IMR-90 (cell line): ENCODE measurements at regions not wholly inside any gene's neighbourhood (a gene's known extent, or its start where the extent isn't known, plus 50 kb on each side); places are given as distances from the start of the nearest gene placed in this dataset.

Experiments
- ATAC-seq: fragments of 200-7000 bp; cut with Tn5 transposase; 2 replicates; pipeline ENCODE4 v1.9.1; 2020; ENCODE audit warnings: low read depth, mild to moderate bottlenecking, moderate library complexity
- BruUV-seq: library from RNA; stranded (reverse); fragments of 400-500 nt; replicated peaks from 2 replicates; lab custom pipeline; 2021; lab: Mats Ljungman, UMichigan
- CTCF ChIA-PET: fragments of 300-600 bp; formaldehyde crosslinking; extraction: SDS; loops from one replicate; lab custom pipeline; 2021; ENCODE audit warnings: antibody characterized with exemption; lab: Yijun Ruan, JAX
- POLR2A ChIA-PET: fragments of 300-600 bp; sonication (Branson Sonifier 250); formaldehyde crosslinking; loops from one replicate; lab custom pipeline; 2022; ENCODE audit warnings: antibody characterized with exemption; ENCODE audit not compliant: unreplicated experiment; lab: Charles Lee
- DNase-seq: peaks from one replicate; pipeline ENCODE4 v3.0.0; 2013
- H2AFZ ChIP-seq: replicated peaks from 2 replicates; pipeline ENCODE3; 2013; ENCODE audit warnings: low read length, mild to moderate bottlenecking; ENCODE audit not compliant: poor library complexity
- H2AK5ac ChIP-seq: 2 replicates; pipeline ENCODE4 v1.6.1; 2013; ENCODE audit warnings: low read depth, low read length, inconsistent platforms
- H2AK9ac ChIP-seq: replicated peaks from 2 replicates; pipeline ENCODE3; 2013; ENCODE audit warnings: mild to moderate bottlenecking, low read depth, low read length, moderate library complexity; ENCODE audit not compliant: poor library complexity
- H2BK120ac ChIP-seq: 2 replicates; pipeline ENCODE4 v1.6.1; 2013; ENCODE audit warnings: low read depth, low read length, inconsistent platforms
- H2BK15ac ChIP-seq: 3 replicates; pipeline ENCODE4 v1.6.1; 2013; ENCODE audit warnings: low read depth, low read length, inconsistent platforms
- H2BK20ac ChIP-seq: 2 replicates; pipeline ENCODE4 v1.6.1; 2013; ENCODE audit warnings: low read depth, mild to moderate bottlenecking, inconsistent platforms, low read length, moderate library complexity
- H2BK5ac ChIP-seq: 2 replicates; pipeline ENCODE4 v1.6.1; 2013; ENCODE audit warnings: mild to moderate bottlenecking, low read depth, low read length, inconsistent platforms; ENCODE audit not compliant: poor library complexity, severe bottlenecking
- H3K14ac ChIP-seq: replicated peaks from 2 replicates; pipeline ENCODE4 v1.6.1; 2013; ENCODE audit warnings: low read depth, low read length, inconsistent platforms
- H3K18ac ChIP-seq: 2 replicates; pipeline ENCODE4 v1.6.1; 2013; ENCODE audit warnings: low read depth, low read length, control low read depth
- H3K23ac ChIP-seq: 2 replicates; pipeline ENCODE4 v1.6.1; 2013; ENCODE audit warnings: low read depth, low read length, inconsistent platforms
- H3K27ac ChIP-seq: 2 replicates; pipeline ENCODE4 v1.5.1; 2013; ENCODE audit warnings: mild to moderate bottlenecking, control low read depth, low read length; ENCODE audit not compliant: insufficient read depth
- H3K27me3 ChIP-seq: 2 replicates; pipeline ENCODE4 v1.6.1; 2013; ENCODE audit warnings: low read length; ENCODE audit not compliant: control insufficient read depth, insufficient read depth
- H3K36me3 ChIP-seq: 2 replicates; pipeline ENCODE4 v1.6.1; 2013; ENCODE audit warnings: low read length, mixed read lengths; ENCODE audit not compliant: control insufficient read depth, insufficient read depth
- H3K4ac ChIP-seq: 2 replicates; pipeline ENCODE4 v1.6.1; 2013; ENCODE audit warnings: low read depth, low read length, inconsistent platforms
- H3K4me1 ChIP-seq: 2 replicates; pipeline ENCODE4 v1.6.1; 2013; ENCODE audit warnings: low read length, mixed read lengths; ENCODE audit not compliant: control insufficient read depth, insufficient read depth
- H3K4me2 ChIP-seq: 2 replicates; pipeline ENCODE4 v1.6.1; 2013; ENCODE audit warnings: low read depth, mild to moderate bottlenecking, control low read depth, low read length, moderate library complexity
- H3K4me3 ChIP-seq: 2 replicates; pipeline ENCODE4 v1.5.1; 2013; ENCODE audit warnings: low read depth, mild to moderate bottlenecking, control low read depth, low read length, moderate library complexity; ENCODE audit not compliant: insufficient read depth
- H3K56ac ChIP-seq: 2 replicates; pipeline ENCODE4 v1.6.1; 2013; ENCODE audit warnings: low read length, inconsistent platforms; ENCODE audit not compliant: insufficient read depth; ENCODE audit errors: extremely low read depth
- H3K79me1 ChIP-seq, 2 experiments: 2 replicates each; pipeline ENCODE4 v1.6.1; 2013; ENCODE audit warnings: low read length in 2 of 2, inconsistent platforms in 1 of 2, low read depth in 1 of 2
- H3K9ac ChIP-seq: 2 replicates; pipeline ENCODE4 v1.6.1; 2013; ENCODE audit warnings: low read depth, low read length, control low read depth
- H3K9me1 ChIP-seq: 2 replicates; pipeline ENCODE4 v1.6.1; 2013; ENCODE audit warnings: low read length, inconsistent platforms; ENCODE audit not compliant: insufficient read depth
- H3K9me3 ChIP-seq: 2 replicates; pipeline ENCODE4 v1.6.1; 2013; ENCODE audit warnings: low read length; ENCODE audit not compliant: control insufficient read depth, insufficient read depth
- H4K20me1 ChIP-seq: 2 replicates; pipeline ENCODE4 v1.6.1; 2013; ENCODE audit warnings: low read length, inconsistent platforms; ENCODE audit not compliant: insufficient read depth
- H4K5ac ChIP-seq: 2 replicates; pipeline ENCODE4 v1.6.1; 2013; ENCODE audit warnings: mild to moderate bottlenecking, low read depth, low read length, control low read depth
- H4K8ac ChIP-seq, 2 experiments: 2 replicates each; pipeline ENCODE4 v1.6.1; 2013; ENCODE audit warnings: low read depth in 2 of 2, low read length in 2 of 2, control low read depth in 1 of 2, inconsistent platforms in 1 of 2
- H4K91ac ChIP-seq: 2 replicates; pipeline ENCODE4 v1.6.1; 2013; ENCODE audit warnings: low read depth, low read length, inconsistent platforms; ENCODE audit not compliant: insufficient read depth
- BHLHE40 ChIP-seq: fragments of 150-350 bp; IDR thresholded peaks from 2 replicates; pipeline ENCODE4 v1.6.1; 2016; ENCODE audit warnings: mild to moderate bottlenecking, low read depth, low read length
- CEBPB ChIP-seq: IDR thresholded peaks from 2 replicates; pipeline ENCODE4 v1.6.1; 2012; ENCODE audit warnings: low read depth, low read length, improper control_type of control experiment
- CHD1 ChIP-seq: IDR thresholded peaks from 2 replicates; pipeline ENCODE4 v1.6.1; 2012; ENCODE audit warnings: low read depth, low read length, improper control_type of control experiment
- FOS ChIP-seq: fragments of 150-350 bp; IDR thresholded peaks from 2 replicates; pipeline ENCODE4 v1.6.1; 2016; ENCODE audit warnings: low read depth, low read length
- MAFK ChIP-seq: IDR thresholded peaks from 2 replicates; pipeline ENCODE4 v1.6.1; 2012; ENCODE audit warnings: low read depth, low read length, improper control_type of control experiment
- MAZ ChIP-seq: IDR thresholded peaks from 2 replicates; pipeline ENCODE4 v1.6.1; 2012; ENCODE audit warnings: low read depth, mild to moderate bottlenecking, low read length, improper control_type of control experiment, moderate library complexity, borderline replicate concordance
- MXI1 ChIP-seq: IDR thresholded peaks from 2 replicates; pipeline ENCODE4 v1.6.1; 2012; ENCODE audit warnings: low read depth, mild to moderate bottlenecking, low read length, moderate library complexity, borderline replicate concordance
- NFE2L2 ChIP-seq: fragments of 150-350 bp; IDR thresholded peaks from 2 replicates; pipeline ENCODE4 v1.6.1; 2016; ENCODE audit warnings: low read depth, mild to moderate bottlenecking, low read length
- POLR2A ChIP-seq: IDR thresholded peaks from 2 replicates; pipeline ENCODE4 v1.6.1; 2012; ENCODE audit warnings: mild to moderate bottlenecking, low read depth, low read length
- RAD21 ChIP-seq: IDR thresholded peaks from 2 replicates; pipeline ENCODE4 v1.6.1; 2012; ENCODE audit warnings: low read length, improper control_type of control experiment
- RCOR1 ChIP-seq: IDR thresholded peaks from 2 replicates; pipeline ENCODE4 v1.6.1; 2012; ENCODE audit warnings: mild to moderate bottlenecking, low read length, improper control_type of control experiment; ENCODE audit not compliant: insufficient replicate concordance
- RFX5 ChIP-seq: IDR thresholded peaks from 2 replicates; pipeline ENCODE4 v1.8.0; 2012; ENCODE audit warnings: low read depth, mild to moderate bottlenecking, low read length, moderate library complexity
- SMC3 ChIP-seq: fragments of 150-350 bp; IDR thresholded peaks from 2 replicates; pipeline ENCODE4 v1.6.1; 2016; ENCODE audit warnings: low read depth, mild to moderate bottlenecking, antibody characterized with exemption, low read length, moderate library complexity
- WGBS, 2 experiments: methylation state at CpG; one replicate each; pipeline versions ENCODE4 v1.1.5 to v1.1.7; 2013; ENCODE audit warnings: missing lambda C conversion rate in 2 of 2; ENCODE audit not compliant: insufficient read length in 1 of 2; ENCODE audit errors: extremely low coverage in 2 of 2; 5-methylcytosine and 5-hydroxymethylcytosine counted together
- dilution Hi-C: fragments of 300-500 bp; cut with HindIII; formaldehyde crosslinking; loops from one replicate; pipeline ENCODE4 v1.14.3; 2018; ENCODE audit warnings: low sequenced_read_pairs; ENCODE audit not compliant: unreplicated experiment
- in situ Hi-C: fragments of 300-500 bp; cut with MboI; formaldehyde crosslinking; loops from 3 replicates; pipeline ENCODE4 v1.14.3; 2019; ENCODE audit warnings: low sequenced_read_pairs, inconsistent platforms, mixed read lengths
- intact Hi-C: fragments of 100-400 bp; cut with micrococcal nuclease; formaldehyde crosslinking; loops from 2 replicates; pipeline ENCODE4 v1.10.0; 2022
- TF ChIP-seq, protein P1 (sequence below): fragments of 150-350 bp; IDR thresholded peaks from 2 replicates; pipeline ENCODE4 v1.6.1; 2016; ENCODE audit warnings: low read depth, mild to moderate bottlenecking, low read length, moderate library complexity, borderline replicate concordance
- TF ChIP-seq, protein P2 (sequence below): fragments of 150-350 bp; IDR thresholded peaks from 2 replicates; pipeline ENCODE4 v1.6.1; 2017; ENCODE audit warnings: mild to moderate bottlenecking, antibody characterized with exemption, low read length, low read depth
- TF ChIP-seq, protein P3 (sequence below): conservative IDR thresholded peaks from 2 replicates; pipeline ENCODE4 v1.5.1; 2012; ENCODE audit warnings: mild to moderate bottlenecking, low read depth, low read length, improper control_type of control experiment

DNA sequence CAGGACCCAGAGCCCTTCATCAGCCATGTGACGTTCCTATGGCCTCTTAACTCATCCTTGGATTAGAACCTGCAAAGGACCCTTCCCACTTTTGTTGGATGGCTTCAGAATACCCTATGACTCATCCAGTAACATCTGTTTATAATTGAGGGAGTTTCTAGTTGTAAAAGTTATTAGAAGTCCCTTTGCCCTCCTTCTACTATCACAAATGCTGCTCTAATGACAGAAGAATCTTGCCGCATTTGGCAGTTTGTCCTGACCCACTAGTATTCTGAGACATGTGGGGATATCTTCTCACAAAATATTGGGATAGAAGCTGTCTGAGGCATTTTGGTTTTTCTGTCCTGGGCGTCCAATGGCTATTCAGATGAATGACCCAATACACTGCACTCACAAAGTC lies 251.8 kb upstream of the TMEM72 start:
- dilution Hi-C loops, result no loop called here

More for the DNA sequence above, 251.8 kb upstream of the TMEM72 start:
- Histone ChIP-seq H3K4me3 (no peak overlapping the region), H3K23ac (no peak overlapping the region), H3K4me1 (peaks cover 5% of the 10 kb centered on the region), H3K56ac (no peak overlapping the region), H3K9me1 (peaks cover 3% of the 10 kb centered on the region; the same call in 1 of the 2 replicates), H2AFZ (no peak overlapping the region), H2BK15ac (no peak overlapping the region), H4K5ac (no peak overlapping the region), H3K27ac (no peak overlapping the region), H3K18ac (no peak overlapping the region), H3K9ac (no peak overlapping the region), H3K4me2 (no peak overlapping the region), H3K27me3 (peaks cover 2% of the 10 kb centered on the region; the same call in 1 of the 2 replicates), H2AK9ac (no peak overlapping the region), H3K79me1 (no peaks in the 10 kb centered on the region), H2AK5ac (no peak overlapping the region), H4K20me1 (no peaks in the 10 kb centered on the region), H2BK5ac (no peak overlapping the region), H3K9me3 (no peaks in the 10 kb centered on the region), H3K36me3 (no peaks in the 10 kb centered on the region), H3K4ac (no peak overlapping the region), H4K91ac (no peak overlapping the region), H3K14ac (no peak overlapping the region), H4K8ac (no peak overlapping the region), H2BK20ac (no peak overlapping the region), H2BK120ac (no peak overlapping the region)
- ATAC-seq (no peak), DNase-seq (no peak)
- WGBS, 2 experiments, result no CpG with 5 or more reads among the region's 3 CpGs
- in situ Hi-C loops, result no loop called here
- no TSS peak for BruUV-seq
- intact Hi-C loops, result loop anchor here (5.0 kb wide), 1 partner anchor 117 kb away; no protein-coding TSS in a partner anchor
- ChIA-PET CTCF (no interaction called here), POLR2A (no interaction called here)
- TF ChIP-seq MAFK (no peak), FOS (no peak), RAD21 (no peak), BHLHE40 (no peak), POLR2A (no peak), MXI1 (no peak), NFE2L2 (no peak), MAZ (no peak), SMC3 (no peak), RFX5 (no peak), RCOR1 (no peak), CEBPB (no peak), CHD1 (no peak)
- TF ChIP-seq, protein P1, sequence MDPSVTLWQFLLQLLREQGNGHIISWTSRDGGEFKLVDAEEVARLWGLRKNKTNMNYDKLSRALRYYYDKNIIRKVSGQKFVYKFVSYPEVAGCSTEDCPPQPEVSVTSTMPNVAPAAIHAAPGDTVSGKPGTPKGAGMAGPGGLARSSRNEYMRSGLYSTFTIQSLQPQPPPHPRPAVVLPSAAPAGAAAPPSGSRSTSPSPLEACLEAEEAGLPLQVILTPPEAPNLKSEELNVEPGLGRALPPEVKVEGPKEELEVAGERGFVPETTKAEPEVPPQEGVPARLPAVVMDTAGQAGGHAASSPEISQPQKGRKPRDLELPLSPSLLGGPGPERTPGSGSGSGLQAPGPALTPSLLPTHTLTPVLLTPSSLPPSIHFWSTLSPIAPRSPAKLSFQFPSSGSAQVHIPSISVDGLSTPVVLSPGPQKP, result no peak
- TF ChIP-seq, protein P2, sequence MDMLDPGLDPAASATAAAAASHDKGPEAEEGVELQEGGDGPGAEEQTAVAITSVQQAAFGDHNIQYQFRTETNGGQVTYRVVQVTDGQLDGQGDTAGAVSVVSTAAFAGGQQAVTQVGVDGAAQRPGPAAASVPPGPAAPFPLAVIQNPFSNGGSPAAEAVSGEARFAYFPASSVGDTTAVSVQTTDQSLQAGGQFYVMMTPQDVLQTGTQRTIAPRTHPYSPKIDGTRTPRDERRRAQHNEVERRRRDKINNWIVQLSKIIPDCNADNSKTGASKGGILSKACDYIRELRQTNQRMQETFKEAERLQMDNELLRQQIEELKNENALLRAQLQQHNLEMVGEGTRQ, result no peak
- TF ChIP-seq, protein P3, sequence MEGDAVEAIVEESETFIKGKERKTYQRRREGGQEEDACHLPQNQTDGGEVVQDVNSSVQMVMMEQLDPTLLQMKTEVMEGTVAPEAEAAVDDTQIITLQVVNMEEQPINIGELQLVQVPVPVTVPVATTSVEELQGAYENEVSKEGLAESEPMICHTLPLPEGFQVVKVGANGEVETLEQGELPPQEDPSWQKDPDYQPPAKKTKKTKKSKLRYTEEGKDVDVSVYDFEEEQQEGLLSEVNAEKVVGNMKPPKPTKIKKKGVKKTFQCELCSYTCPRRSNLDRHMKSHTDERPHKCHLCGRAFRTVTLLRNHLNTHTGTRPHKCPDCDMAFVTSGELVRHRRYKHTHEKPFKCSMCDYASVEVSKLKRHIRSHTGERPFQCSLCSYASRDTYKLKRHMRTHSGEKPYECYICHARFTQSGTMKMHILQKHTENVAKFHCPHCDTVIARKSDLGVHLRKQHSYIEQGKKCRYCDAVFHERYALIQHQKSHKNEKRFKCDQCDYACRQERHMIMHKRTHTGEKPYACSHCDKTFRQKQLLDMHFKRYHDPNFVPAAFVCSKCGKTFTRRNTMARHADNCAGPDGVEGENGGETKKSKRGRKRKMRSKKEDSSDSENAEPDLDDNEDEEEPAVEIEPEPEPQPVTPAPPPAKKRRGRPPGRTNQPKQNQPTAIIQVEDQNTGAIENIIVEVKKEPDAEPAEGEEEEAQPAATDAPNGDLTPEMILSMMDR, result no peak
